ENCODE measurements at regions not wholly inside any gene's neighbourhood (a gene's known extent, or its start where the extent isn't known, plus 50 kb on each side); places are given as distances from the start of the nearest gene placed in this dataset.

DNA sequence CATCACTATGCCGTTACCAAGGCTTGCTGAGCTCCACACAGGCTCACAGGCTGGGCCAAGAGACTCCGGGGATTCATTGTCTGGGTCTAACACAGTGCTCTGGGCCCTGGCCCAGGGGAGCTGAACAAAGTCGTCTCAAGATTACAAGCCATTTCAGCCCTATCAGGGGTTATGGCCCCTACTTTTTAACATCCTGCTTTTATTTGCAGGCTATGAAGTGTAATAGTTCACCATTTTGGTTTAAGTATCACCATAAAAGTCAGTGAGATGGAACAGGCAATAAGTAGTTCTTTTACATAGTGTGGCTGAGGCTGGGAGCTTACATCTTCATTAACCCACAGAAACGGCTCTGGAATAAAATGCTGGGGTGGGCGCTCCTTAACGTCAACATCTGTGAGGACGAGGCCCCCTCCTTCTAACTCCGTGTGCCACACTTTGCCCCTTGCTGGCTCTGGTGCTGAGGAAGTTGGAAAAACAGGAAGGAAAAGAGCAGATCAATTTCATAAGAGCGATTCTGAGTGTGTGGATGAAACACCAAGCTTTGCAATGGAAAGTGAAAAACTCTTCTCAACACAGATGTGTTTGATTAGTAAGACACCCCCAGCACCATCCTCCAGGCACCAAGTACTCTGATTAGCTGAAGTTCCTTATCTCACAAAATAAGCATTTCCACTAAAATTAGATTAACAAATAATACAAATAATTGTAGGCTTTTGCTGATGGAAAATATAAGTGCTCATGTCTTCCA is 447.3 kb downstream of the MAFB start:
- TF ChIP-seq, protein P1, sequence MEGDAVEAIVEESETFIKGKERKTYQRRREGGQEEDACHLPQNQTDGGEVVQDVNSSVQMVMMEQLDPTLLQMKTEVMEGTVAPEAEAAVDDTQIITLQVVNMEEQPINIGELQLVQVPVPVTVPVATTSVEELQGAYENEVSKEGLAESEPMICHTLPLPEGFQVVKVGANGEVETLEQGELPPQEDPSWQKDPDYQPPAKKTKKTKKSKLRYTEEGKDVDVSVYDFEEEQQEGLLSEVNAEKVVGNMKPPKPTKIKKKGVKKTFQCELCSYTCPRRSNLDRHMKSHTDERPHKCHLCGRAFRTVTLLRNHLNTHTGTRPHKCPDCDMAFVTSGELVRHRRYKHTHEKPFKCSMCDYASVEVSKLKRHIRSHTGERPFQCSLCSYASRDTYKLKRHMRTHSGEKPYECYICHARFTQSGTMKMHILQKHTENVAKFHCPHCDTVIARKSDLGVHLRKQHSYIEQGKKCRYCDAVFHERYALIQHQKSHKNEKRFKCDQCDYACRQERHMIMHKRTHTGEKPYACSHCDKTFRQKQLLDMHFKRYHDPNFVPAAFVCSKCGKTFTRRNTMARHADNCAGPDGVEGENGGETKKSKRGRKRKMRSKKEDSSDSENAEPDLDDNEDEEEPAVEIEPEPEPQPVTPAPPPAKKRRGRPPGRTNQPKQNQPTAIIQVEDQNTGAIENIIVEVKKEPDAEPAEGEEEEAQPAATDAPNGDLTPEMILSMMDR (IDR thresholded peaks at IDR 0.05): no peak
- TF ChIP-seq, protein P2, sequence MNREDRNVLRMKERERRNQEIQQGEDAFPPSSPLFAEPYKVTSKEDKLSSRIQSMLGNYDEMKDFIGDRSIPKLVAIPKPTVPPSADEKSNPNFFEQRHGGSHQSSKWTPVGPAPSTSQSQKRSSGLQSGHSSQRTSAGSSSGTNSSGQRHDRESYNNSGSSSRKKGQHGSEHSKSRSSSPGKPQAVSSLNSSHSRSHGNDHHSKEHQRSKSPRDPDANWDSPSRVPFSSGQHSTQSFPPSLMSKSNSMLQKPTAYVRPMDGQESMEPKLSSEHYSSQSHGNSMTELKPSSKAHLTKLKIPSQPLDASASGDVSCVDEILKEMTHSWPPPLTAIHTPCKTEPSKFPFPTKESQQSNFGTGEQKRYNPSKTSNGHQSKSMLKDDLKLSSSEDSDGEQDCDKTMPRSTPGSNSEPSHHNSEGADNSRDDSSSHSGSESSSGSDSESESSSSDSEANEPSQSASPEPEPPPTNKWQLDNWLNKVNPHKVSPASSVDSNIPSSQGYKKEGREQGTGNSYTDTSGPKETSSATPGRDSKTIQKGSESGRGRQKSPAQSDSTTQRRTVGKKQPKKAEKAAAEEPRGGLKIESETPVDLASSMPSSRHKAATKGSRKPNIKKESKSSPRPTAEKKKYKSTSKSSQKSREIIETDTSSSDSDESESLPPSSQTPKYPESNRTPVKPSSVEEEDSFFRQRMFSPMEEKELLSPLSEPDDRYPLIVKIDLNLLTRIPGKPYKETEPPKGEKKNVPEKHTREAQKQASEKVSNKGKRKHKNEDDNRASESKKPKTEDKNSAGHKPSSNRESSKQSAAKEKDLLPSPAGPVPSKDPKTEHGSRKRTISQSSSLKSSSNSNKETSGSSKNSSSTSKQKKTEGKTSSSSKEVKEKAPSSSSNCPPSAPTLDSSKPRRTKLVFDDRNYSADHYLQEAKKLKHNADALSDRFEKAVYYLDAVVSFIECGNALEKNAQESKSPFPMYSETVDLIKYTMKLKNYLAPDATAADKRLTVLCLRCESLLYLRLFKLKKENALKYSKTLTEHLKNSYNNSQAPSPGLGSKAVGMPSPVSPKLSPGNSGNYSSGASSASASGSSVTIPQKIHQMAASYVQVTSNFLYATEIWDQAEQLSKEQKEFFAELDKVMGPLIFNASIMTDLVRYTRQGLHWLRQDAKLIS (CRISPR knock-in tag; IDR thresholded peaks at IDR 0.05; ENCODE audit: borderline replicate concordance): no peak
- TF ChIP-seq NR3C1 (CRISPR knock-in tag; conservative IDR thresholded peaks at IDR 0.05; ENCODE audit: low read depth) (no peak), CREB1 (CRISPR knock-in tag; IDR thresholded peaks at IDR 0.05) (no peak), SMAD4 (CRISPR knock-in tag; IDR thresholded peaks at IDR 0.05) (no peak), ZNF138 (CRISPR knock-in tag; conservative IDR thresholded peaks at IDR 0.05) (no peak)
- TF ChIP-seq, protein P3, sequence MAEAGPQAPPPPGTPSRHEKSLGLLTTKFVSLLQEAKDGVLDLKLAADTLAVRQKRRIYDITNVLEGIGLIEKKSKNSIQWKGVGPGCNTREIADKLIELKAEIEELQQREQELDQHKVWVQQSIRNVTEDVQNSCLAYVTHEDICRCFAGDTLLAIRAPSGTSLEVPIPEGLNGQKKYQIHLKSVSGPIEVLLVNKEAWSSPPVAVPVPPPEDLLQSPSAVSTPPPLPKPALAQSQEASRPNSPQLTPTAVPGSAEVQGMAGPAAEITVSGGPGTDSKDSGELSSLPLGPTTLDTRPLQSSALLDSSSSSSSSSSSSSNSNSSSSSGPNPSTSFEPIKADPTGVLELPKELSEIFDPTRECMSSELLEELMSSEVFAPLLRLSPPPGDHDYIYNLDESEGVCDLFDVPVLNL (CRISPR knock-in tag; IDR thresholded peaks at IDR 0.05; ENCODE audit: borderline replicate concordance, low read depth): no peak
- TF ChIP-seq, protein P4, sequence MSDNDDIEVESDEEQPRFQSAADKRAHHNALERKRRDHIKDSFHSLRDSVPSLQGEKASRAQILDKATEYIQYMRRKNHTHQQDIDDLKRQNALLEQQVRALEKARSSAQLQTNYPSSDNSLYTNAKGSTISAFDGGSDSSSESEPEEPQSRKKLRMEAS (CRISPR knock-in tag; IDR thresholded peaks at IDR 0.05): no peak

Measured in WTC11 (cell line).